Sciatic nerve (tissue), 2 donors: ENCODE measurements at regions not wholly inside any gene's neighbourhood (a gene's known extent, or its start where the extent isn't known, plus 50 kb on each side); places are given as distances from the start of the nearest gene placed in this dataset.

Experiments
- ATAC-seq: fragments of 200-7000 bp; cut with Tn5 transposase; one replicate; pipeline ENCODE4 v1.9.1; 2020; ENCODE audit warnings: mild to moderate bottlenecking, moderate library complexity
- DNase-seq: peaks from one replicate; pipeline ENCODE4 v3.0.0-alpha.2; 2020; ENCODE audit warnings: low spot score
- intact Hi-C: fragments of 100-400 bp; cut with DNase I; formaldehyde crosslinking; loops from one replicate; pipeline ENCODE4 v1.14.2; 2022
- donor health status: DM: no; HTN: no; CAD: no.
- donor health status: DM: no; HTN: no; CAD: no.

DNA sequence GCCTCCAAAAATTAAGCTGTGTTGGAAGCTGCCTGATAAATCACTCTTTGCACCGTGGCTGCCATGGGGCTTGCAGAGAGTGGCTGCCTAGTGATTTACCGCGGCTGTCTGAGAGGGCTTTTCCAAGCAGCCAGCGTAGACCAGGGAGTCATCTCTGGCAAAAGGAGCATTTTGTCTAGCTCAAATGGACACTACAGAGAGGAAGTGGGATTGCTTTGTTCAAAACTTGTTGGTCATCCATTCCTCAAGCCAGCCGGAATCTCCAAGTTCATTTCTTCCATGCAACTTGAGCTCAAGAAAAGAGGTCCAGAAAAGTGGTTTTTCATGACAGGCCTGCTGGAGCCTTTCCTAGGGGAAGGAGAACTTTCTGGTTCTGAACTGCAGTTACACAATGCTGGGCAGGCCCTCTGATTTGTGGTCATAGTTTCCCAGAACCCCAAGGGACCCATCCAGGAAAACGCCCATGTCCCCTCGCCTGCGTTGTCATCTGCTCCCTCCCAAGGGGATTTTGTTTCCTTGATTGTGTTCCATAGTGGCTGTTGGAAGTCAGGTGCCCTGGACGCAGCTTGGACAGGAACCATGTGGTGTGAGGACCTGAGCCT lies 108.1 kb downstream of the TRIB2 start:
- ATAC-seq (peak; percentile 89), DNase-seq (peak; percentile 72)
- intact Hi-C loops: no loop called here

DNA sequence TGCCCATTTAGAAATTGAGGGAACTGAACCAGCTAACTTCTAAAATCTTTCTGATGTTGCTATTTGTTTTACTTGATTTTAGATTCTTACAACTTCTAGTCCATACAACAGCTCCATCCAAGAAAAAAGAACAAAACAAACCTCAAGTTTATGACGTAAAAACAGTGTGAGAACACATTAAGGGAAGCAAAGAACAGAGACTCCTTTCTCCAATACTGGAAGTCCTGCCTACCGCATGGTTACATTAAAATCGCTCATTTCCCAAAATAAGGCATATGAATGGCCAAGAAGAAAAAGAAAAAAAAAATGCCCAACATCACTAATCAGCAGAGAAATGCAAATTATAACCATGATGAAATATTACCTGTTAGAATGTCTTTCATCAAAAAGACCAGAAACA lies 110.0 kb downstream of the TRIB2 start:
- intact Hi-C loops: no loop called here
- ATAC-seq (no peak), DNase-seq (no peak)

DNA sequence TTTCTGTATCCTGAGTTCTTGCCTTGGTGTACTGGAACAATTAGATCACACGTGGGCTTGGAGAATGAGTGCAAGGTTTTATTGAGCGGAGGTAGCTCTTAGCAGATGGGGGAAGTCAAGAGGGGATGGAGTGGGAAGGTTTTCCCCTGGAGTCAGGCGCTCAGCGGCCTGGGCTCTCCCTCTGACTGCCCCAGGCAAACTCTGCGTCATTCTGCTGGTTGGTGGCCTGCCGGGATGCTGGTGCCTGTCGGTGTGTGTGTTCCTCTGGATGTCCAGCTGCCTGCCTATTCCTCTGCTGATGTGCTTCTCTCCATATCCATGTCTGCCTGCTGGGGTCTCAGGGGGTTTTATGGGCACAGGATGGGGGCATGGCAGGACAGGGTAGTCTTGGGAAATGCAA lies 111.0 kb downstream of the TRIB2 start:
- intact Hi-C loops: no loop called here
- DNase-seq: no peak
- ATAC-seq: no peak

DNA sequence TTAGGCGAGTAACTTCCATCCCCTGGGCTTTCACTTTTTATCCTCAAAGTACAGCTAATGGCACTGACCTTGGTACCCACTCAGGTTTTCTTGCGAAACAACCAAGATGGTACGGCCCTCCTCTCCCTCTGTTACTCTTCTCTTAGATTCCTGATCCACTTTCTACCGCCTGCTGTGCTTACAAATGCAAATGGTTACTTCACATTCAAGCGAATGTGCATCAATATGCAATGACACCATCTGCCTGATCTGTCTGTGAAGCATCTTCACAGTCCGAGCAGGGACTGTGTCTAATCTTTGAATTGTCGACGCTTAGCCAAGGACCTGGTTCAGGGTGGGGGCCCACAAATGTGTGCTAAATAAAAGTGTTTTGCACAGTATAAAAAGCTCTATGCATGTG lies 112.2 kb downstream of the TRIB2 start:
- ATAC-seq (no peak), DNase-seq (no peak)
- intact Hi-C loops: no loop called here

DNA sequence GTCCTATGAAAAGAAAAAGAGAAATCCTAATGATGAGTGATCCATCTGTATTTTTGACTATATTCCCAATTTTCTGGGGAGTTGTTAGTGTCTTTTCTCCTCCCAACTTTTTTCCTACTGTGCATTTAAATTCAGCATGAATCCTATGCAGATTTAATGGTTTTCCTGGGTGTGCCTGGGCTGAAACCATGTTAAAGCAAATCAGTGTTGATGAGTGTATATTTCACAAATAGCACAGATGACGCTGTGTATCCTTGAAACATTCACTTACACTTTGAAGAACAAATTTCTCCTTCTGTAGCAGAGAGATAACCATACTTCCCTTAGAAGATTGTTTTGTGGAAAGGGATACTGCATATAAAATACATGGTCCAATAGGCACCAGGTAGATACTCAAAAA lies 114.3 kb downstream of the TRIB2 start:
- no peak for ATAC-seq
- no peak for DNase-seq
- intact Hi-C loops: no loop called here

DNA sequence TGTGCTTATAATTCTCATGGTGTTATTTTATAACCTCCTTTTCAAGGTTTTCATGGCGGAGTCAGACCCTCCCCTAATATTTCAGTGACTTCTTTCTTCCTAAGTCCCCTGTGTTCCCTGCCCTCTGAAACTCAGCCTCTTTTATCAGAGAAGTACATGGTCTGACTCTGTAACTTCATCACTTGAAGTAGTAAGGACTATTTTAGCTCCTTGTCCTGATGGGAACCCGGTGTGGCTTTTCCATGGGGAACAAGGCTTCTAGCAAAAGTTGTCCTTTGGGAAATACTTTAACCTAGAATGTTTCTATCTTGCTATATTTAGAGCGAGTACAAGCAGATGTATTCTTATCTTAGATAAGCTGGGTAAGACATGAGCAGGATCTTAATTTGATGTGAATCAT lies 117.5 kb downstream of the TRIB2 start:
- no peak for DNase-seq
- intact Hi-C loops: no loop called here
- no peak for ATAC-seq

DNA sequence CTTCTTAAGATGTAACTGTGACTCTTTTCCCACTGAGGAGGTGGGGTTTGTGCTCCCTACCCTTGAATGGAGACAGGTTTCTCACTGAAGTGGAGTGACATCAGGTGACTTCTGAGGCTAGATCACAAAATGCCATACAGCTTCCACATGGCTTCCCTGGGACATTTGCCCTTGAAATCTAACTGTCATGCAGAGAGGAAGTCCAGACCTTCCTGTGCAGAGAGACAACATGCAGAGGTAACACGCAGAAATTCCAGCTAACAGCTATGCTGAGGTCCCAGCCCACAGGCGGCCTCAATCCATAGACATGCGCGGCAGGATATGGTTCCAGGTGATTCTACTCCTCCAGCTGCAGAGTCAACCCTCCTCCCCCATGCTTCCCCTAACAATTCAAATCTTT lies 119.0 kb downstream of the TRIB2 start:
- intact Hi-C loops: no loop called here
- DNase-seq: no peak
- no peak for ATAC-seq

DNA sequence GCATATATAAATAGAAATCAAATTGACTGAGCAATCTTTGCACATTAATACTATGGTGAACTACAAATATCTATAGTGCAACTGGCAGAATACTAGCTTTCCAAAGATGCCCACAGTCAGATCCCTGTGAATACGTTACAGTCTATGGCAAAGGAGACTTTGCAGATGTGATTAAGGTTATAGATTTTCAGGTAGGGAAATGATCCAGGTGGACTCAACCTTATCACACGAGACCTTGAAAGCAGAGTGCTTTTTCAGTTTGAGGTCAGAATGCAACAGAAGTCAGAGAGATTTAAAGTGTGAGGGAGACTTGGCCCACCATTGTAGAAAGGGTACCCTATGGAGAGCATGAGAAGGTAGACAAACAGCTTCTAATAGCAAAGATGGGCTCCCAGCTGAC lies 122.6 kb downstream of the TRIB2 start:
- DNase-seq (no peak), ATAC-seq (no peak)
- intact Hi-C loops: no loop called here

DNA sequence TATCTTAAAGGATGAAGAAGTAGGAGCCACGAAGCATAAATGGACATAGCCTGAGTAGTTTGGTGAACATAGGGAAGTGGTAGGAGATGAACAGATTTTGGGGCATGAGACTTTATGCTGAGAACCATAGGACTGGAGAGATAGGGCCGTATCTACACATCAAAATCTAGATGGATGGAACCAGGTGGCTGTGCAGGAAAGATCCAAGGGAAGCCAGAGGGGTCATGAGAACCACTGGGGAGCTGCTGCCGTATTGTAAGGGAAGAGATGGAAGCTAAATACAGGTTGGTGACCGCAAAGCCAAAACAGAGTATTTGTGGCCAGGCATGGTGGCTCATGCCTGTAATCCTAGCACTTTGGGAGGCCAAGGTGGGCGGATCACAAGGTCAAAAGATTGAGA lies 124.3 kb downstream of the TRIB2 start:
- intact Hi-C loops: no loop called here
- DNase-seq: no peak

DNA sequence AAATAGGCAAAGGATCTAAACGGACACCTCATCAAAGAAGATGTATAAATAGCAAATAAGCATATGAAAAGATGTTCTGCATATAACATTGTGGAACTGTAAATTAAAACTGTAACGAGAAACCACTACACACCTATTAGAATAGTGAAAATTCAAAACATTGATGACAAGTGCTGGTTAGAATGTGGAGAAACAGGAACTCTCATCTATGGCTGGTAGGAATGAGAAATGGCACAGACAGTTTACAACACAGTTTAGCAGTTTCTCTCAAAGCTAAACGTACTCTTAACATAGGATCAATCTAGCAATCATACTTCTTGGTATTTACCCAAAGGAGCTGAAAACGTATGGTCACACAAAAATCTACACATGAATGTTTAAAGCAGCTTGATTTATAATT lies 126.2 kb downstream of the TRIB2 start:
- intact Hi-C loops: no loop called here
- DNase-seq (no peak), ATAC-seq (no peak)

More for the DNA sequence above, 124.3 kb downstream of the TRIB2 start:
- no peak for ATAC-seq

DNA sequence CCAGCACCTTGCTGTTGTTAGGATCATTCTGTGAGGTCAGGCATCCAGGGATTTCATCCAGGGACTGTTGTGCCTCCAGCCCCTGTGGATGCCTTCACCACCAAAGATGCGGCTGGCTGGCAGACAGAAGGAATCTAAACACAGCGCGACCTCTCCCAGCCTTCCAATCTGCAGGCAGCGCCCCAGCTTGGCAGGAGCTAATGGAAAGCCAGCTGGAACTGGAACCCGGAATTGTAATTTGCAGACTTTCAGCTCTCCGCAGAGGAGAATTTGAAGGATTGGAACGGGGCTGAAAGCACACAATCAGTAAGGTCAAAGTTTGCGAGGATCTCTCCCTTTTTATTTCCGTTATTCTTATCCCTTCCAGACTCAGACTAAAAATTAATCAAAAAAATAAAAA lies 127.8 kb downstream of the TRIB2 start:
- intact Hi-C loops: no loop called here
- DNase-seq (no peak), ATAC-seq (peak; percentile 80)

DNA sequence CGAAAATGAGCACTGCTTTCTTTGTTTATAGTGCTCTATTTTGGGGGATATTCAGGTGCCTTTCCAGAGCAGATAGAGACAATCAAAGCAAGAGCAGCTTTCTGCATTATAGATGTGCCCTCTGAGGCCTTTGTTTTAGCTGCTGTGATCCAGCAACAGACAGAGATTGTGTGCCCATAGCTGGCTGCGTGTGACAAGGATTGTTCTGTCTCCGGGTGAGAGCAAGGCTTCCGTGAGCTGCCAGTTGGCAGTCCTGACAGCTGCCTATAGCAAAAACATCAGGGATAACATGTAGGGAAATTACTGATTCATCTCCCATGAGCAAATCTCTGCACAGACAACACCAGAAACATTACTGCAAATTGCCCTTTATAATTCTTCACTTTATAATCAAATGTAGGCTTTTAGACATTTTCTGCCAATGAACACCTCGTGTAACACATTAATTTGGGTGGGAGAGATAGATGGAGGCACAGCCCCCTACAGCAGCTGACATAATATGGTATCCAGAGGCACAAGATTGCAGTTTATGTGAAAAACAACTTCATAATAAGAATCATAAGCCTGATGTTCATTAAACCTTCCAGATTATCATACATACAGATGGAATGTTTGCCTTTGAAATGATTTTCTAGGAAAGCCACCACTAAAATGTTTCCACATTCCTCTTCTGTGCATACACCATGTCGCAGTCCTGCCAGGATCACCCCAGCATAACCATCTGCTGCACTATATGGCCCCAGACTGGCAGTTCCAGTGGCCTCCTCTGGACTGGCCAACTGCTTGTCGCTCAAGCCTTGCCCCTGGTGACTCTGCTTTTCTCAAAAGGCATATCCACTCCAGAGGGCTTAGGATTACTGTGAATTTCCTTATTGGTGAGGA lies 131.2 kb downstream of the TRIB2 start:
- intact Hi-C loops: no loop called here
- ATAC-seq: no peak
- no peak for DNase-seq

DNA sequence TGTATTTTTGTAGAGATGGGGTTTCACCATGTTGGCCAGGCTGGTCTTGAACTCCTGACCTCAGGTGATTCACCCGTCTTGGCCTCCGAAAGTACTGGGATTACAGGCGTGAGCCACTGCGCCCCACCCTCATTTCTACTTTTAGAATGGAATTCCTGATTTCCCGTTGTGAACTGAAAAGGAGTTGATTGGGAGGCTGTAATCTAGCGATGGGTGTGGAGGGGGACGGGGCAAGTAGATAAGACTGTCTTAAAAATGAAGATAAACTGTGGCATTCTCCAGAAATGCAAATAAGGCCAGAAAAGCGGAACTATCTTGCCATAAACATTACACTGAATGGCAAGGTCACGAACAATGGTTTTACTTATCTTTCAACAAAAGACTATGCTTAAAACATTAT lies 135.4 kb downstream of the TRIB2 start:
- ATAC-seq: no peak
- intact Hi-C loops: no loop called here
- no peak for DNase-seq

DNA sequence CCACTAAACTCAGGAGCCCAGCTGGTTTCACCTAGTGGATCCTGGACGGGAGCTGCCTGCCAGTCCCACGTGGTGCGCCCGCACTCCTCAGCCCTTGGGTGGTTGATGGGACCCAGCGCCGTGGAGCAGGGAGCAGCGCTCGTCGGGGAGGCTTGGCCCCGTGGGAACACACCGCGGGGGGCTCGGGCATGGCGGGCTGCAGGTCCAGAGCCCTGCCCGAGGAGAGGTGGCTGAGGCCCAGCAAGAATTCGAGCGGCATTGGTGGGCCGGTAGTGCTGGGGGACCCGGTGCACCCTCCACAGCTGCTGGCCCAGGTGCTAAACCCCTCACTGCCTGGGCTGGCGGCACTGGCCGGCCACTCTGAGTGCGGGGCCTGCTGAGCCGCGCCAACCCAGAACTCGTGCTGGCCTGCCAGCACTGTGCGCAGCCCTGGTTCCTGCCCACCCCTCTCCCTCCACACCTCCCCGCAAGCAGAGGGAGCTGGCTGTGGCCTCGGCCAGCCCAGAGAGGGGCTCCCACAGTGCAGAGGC lies 137.3 kb downstream of the TRIB2 start:
- DNase-seq (no peak), ATAC-seq (no peak)
- intact Hi-C loops: no loop called here

DNA sequence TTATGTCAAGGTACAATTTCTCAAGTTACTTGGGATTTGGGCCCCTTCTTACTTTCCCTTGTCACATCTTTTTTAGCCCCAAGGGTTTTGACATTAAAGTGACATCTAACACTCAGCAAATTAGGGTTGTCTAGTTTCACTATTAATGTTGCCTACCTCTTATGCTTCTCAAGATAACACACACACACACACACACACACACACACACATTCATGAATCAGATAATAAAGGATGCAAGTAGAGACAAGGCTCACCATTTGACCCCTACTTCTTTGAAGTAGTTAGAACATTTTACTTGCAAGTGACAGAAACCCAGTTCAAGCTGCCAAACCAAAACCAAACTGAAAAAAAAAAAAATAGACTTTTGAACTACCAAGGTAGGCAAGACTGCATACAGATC lies 138.8 kb downstream of the TRIB2 start:
- intact Hi-C loops: no loop called here
- no peak for DNase-seq
- ATAC-seq: no peak

DNA sequence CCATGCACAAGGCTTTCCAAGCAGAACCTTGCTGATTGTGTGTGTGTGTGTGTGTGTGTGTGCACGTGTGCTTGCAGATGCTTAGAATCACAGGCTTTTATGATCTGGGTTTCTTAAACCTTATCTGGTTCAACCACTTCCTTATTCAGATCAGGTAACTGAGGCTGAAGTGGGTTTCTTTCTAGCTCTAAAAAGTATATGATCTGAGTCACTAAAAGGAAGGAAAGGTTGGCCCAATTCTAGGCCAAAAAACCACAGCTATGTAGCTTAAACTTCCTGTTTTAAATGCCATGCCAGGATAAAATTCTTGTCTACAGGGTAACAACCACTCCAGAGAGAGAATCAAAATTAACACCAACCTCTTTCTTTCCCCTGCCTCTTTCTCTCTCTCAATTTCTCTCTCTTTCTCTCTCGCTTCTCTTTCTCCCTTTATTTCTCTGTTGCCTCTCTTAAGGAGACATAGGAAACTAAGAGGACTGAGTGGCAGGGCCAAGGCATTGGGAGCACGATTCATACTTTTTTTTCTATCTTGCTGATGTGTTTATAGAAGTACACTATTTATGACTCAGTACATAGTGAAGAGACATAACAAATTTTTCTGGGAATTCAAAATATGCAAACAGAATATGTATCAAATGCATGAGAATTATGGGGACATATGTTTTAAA lies 140.3 kb downstream of the TRIB2 start:
- no peak for DNase-seq
- intact Hi-C loops: no loop called here
- no peak for ATAC-seq

DNA sequence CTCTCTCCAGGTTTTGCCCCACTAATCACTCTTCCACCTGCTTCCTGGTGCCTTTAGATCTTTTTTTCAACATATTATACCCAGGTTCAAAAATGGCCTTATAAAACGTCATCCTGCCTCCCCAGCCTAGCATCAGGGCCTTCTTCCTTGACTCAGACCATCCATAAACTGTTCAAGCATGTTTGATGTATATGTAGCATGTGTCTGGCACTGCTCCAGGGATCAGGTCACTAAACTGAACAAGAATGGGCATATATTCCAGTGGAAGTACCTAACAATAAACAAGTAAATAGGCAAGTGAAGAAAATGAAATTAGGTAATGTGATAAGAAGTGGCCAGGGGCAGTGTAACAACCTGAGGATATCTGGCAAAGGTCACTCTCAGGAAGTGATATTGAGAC lies 141.2 kb downstream of the TRIB2 start:
- intact Hi-C loops: no loop called here
- ATAC-seq: no peak
- DNase-seq: no peak

DNA sequence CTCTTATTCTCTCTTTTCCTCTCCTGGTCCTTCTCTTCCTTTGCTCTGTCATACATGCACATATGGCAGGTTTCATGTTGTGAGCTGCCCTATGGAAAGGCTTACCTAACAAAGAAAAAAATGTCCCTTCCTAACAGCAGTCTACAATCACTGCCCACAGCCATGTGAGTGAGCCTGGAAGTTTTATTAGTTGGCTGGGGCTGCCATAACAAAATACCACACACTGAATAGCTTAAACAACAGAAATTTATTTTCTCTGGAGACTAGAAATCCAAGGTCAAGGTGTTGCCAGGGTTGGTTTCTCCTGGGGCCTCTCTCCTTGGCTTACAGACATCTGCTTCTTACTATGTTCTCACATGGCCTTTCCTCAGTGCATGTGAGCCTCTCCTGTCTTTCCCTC lies 142.1 kb downstream of the TRIB2 start:
- DNase-seq (no peak), ATAC-seq (no peak)
- intact Hi-C loops: no loop called here

DNA sequence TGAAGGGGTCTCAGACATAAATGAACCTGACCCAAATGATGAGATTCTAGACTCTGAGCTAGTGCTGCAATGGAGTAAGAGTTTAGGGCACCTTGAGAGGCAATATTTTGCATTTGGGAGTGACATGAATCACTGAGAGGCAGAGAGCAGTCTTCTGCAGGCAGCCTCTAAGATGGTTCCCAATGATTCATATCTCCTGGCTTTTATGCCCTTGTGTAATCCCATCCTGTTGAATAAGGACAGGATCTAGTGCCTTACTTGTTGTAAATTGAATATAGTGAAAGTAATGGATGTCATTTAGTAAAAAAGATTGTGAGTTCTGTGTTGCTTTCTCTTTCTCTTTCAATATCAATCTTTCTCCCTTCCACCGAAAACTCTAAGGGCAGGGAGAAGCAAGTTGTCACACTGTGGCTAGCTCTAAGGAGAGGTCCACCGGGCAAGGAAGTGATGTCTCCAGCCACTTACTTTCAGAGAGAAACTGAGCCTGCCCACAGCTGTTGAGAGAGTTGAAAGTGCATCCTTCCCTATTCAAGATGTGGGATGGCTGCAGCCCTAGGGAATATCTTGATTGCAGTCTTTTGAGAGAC lies 144.7 kb downstream of the TRIB2 start:
- intact Hi-C loops: no loop called here
- DNase-seq (no peak), ATAC-seq (peak; percentile 30)

DNA sequence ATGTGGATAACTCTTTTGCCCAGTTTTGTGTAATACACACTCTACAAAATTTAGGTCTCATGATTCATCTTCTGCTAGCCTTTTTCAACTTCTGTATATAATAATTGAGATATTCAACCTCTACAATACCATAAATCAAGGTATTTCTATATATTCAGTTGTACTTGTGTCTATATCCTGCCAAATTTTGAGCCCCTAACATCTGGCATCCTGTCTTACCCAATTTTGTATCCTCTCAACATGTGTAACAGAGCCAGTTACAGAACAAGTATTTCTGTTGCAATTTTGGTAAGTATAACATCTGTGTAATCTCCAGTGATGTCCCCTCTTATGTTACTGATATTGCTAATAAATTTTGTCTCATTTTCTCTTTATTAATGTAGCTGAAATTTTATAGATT lies 145.8 kb downstream of the TRIB2 start:
- no peak for DNase-seq
- no peak for ATAC-seq
- intact Hi-C loops: no loop called here
